Fibroblast of pulmonary artery (primary cell): ENCODE measurements at regions not wholly inside any gene's neighbourhood (a gene's known extent, or its start where the extent isn't known, plus 50 kb on each side); places are given as distances from the start of the nearest gene placed in this dataset.

Experiments used
- DNase-seq: peaks from one replicate; pipeline ENCODE4 v3.0.0-alpha.2; 2010; ENCODE audit warnings: low read depth
- H3K4me3 ChIP-seq: replicated peaks from 2 replicates; pipeline ENCODE4 v1.5.1; 2011; ENCODE audit warnings: low read depth, mild to moderate bottlenecking, control low read depth, low read length, moderate library complexity
- TF ChIP-seq, protein P1 (sequence below): IDR thresholded peaks from 2 replicates; pipeline ENCODE4 v1.5.1; 2011; ENCODE audit warnings: mild to moderate bottlenecking, control low read depth, low read length, inconsistent platforms; ENCODE audit errors: missing control alignments

DNA sequence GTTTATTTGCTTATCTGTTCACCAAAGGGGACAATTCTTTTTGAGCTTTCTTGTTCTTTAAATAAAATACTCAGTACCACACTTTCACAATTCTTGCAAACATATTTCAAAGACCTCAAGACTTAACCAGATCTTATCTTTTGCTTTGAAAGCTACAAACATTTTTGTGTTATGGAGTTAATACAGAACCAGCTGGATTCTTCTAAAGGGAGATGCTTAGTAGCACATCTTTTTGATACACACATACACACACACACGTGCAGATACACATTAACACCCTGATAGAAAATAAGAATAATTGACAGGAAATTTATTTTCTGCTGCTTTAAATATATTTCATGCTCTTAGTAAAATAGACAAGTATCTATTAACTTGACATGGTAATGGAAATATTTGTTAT is 379.1 kb downstream of the SH2D1A start:
- H3K4me3 ChIP-seq: no peak overlapping the region
- TF ChIP-seq, protein P1, sequence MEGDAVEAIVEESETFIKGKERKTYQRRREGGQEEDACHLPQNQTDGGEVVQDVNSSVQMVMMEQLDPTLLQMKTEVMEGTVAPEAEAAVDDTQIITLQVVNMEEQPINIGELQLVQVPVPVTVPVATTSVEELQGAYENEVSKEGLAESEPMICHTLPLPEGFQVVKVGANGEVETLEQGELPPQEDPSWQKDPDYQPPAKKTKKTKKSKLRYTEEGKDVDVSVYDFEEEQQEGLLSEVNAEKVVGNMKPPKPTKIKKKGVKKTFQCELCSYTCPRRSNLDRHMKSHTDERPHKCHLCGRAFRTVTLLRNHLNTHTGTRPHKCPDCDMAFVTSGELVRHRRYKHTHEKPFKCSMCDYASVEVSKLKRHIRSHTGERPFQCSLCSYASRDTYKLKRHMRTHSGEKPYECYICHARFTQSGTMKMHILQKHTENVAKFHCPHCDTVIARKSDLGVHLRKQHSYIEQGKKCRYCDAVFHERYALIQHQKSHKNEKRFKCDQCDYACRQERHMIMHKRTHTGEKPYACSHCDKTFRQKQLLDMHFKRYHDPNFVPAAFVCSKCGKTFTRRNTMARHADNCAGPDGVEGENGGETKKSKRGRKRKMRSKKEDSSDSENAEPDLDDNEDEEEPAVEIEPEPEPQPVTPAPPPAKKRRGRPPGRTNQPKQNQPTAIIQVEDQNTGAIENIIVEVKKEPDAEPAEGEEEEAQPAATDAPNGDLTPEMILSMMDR: no peak
- DNase-seq: no peak

DNA sequence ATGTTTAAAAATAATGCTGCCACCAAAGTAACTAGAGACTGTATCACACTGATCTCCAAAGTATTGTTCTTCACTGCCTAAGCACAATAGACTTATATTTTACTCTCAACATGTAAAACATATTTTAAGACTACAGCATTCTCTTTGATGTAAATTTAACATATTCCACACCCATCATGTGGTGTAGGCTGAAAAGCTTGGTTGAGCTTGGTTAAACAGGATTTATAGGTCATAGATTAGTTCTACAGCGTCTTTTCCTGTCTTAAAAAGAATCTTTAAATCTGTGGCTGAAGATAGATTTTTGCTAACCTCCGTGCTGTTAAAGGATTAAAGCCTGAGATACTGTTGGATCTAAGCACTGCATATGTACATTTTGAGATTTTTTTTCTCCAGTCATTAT is 379.9 kb downstream of the SH2D1A start:
- H3K4me3 ChIP-seq: no peak overlapping the region
- no peak for DNase-seq
- TF ChIP-seq, protein P1: no peak

DNA sequence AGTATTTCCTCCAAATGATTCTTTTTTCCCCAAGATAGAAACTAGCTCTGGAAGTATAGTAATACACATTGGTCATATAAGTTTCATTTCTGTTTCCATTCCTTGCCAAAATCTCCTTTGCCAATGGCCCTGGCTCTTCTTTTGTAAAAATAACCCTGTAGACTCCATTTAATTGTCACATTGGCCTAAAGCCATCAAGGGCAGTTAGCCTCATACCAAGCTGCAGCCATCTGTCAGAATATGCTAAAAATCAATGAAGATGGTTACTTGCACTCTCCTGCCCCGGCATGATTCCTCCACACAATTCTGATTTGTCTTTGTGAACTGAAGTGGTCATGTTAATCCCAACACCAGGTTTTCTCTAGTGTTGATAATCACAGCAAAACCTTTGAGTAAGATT is 380.5 kb downstream of the SH2D1A start:
- TF ChIP-seq, protein P1: no peak
- H3K4me3 ChIP-seq: no peak overlapping the region
- no peak for DNase-seq

DNA sequence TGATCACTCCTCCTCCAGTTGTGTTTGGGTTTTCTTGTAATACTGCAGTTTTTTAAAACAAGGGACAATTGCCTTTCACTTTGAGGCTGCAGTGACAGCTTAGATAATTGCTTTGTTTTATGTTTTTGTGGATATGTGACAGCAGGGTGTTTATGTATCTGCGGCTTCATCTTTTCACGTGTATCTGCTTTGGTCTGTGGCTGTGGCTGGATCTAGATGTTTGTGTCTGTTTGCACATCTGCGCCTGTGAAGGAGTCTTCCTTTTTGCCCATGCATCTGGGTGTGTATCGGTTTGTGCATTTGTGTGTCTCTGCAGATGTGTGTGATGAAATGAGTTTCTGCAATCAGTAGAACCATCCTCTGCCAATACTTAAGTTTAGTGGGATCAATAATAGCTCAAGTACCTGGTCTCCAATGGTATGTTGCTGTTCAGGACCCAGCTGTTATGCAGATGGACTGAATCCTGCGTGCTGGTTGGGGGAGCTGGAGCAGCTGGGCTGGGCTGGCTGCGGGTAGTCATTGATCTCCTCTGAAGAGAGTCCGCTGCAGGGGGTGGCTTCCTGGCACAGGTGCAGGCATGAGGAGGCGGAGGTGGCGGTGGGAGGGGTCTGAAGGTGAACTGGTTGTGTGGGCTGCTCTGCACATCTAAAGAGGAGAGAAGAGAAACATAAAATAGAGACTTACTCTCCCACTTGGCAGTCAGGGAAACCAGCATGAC is 390.3 kb downstream of the SH2D1A start:
- no peak for DNase-seq

DNA sequence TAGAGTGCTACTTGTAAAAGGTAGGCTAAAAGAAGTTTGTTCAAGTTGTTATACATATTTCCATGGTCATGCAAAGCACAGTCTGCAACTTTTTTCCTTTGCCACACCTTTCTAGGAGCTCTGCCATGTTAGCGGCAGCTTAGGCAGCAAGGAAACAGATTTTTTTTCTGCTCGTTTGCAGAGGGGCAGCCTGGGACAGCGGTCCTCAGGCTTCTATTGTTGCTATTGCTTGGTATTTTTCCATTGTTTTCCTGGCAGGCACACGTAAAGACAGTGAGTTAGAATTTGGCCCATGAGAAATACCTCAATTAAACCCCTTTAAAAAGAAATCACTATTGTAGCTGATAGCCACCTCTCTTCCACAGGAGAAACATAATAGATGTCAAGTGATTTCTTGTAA is 391.4 kb downstream of the SH2D1A start:
- TF ChIP-seq, protein P1: no peak
- no peak overlapping the region for H3K4me3 ChIP-seq
- no peak for DNase-seq

More for the DNA sequence above, 390.3 kb downstream of the SH2D1A start:
- H3K4me3 ChIP-seq: no peak overlapping the region
- TF ChIP-seq, protein P1: no peak

DNA sequence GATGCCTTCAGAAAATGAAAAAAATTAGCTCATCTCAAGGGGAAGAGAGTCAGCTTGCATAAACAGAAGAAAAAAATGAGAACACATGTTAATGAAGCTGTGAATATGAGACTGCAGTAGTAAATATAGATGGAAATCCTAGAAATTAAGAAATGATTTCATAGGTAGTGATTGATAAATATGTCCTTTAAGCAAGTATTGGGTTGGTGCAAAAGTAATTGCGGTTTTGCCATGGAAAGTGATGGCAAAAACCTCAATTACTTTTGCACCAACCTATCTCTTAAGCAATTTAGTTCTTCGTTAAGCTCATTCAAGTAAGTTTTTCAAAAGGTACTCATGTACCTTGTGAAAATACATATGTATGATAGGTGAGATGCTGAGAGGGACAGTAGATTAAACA is 400.9 kb downstream of the SH2D1A start:
- TF ChIP-seq, protein P1: no peak
- no peak for DNase-seq
- no peak overlapping the region for H3K4me3 ChIP-seq

DNA sequence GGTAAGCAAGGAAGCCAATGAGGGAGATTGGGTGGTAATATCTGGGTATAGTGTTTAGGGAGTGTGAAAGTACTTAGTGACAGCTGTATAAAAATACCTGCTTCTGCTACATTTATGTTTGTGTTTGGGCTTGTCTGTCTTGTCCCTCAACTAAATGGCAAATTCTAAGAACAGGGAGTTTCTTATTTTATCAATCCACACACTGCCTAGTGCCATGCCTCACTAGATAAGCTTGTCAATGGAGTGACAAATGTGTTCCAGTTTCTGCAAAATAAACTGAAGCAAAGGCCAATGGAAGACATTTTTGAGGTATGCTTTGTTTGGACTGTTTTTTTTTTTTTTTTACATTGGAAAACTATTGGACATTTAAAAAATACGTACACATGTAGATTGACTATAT is 418.0 kb downstream of the SH2D1A start:
- H3K4me3 ChIP-seq: no peak overlapping the region
- no peak for DNase-seq
- TF ChIP-seq, protein P1: no peak
